ENCODE measurements at regions not wholly inside any gene's neighbourhood (a gene's known extent, or its start where the extent isn't known, plus 50 kb on each side); places are given as distances from the start of the nearest gene placed in this dataset.

DNA sequence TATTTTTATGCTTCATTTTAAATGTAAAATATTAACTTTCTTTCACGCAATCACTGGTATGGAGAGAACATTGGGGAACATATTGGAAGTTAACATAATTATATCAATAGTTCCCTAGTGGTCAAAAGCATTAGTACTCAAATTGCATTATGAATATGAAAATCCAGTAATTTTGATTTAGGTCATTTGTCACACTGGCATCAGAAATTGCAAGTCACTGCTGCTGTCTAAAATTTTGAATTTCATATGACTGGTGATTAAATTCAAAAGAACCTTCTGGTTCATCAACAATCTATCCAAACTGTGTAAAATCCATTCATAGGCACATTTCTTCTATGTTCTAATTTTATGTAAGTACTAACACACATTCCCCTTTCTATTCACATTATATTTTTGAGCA is 2235.7 kb upstream of the PCDH20 start:
- no peak for DNase-seq (ENCODE audit: low read depth, low spot score)
- ChIA-PET CTCF (no interaction called here), POLR2A (no interaction called here)
- no peak overlapping the region for H3K4me3 ChIP-seq (ENCODE audit: low read depth, low read length)
- TF ChIP-seq, protein P1, sequence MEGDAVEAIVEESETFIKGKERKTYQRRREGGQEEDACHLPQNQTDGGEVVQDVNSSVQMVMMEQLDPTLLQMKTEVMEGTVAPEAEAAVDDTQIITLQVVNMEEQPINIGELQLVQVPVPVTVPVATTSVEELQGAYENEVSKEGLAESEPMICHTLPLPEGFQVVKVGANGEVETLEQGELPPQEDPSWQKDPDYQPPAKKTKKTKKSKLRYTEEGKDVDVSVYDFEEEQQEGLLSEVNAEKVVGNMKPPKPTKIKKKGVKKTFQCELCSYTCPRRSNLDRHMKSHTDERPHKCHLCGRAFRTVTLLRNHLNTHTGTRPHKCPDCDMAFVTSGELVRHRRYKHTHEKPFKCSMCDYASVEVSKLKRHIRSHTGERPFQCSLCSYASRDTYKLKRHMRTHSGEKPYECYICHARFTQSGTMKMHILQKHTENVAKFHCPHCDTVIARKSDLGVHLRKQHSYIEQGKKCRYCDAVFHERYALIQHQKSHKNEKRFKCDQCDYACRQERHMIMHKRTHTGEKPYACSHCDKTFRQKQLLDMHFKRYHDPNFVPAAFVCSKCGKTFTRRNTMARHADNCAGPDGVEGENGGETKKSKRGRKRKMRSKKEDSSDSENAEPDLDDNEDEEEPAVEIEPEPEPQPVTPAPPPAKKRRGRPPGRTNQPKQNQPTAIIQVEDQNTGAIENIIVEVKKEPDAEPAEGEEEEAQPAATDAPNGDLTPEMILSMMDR (IDR thresholded peaks at IDR 0.05; ENCODE audit: insufficient read depth, low read length, missing control alignments): no peak

DNA sequence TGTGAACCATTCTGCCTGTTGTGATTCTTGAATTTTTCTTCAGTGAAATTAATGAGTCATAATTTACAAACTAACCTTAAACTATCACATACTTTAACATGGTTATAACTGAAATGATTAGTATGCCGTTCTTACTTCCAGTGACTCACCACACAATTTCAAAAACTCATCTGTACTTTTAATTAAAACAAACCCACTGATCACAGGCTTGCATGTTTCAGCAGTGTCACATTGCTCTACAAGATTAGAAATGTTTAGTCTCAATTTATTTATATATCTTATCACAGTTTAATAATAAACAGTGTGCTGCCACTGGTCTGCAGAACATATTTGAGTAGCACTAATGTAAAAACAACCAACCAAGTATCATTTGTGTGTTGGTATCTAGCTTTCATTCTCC is 2227.9 kb upstream of the PCDH20 start:
- CTCF ChIA-PET: no interaction called here
- POLR2A ChIA-PET: no interaction called here
- DNase-seq (ENCODE audit: low read depth, low spot score): no peak

DNA sequence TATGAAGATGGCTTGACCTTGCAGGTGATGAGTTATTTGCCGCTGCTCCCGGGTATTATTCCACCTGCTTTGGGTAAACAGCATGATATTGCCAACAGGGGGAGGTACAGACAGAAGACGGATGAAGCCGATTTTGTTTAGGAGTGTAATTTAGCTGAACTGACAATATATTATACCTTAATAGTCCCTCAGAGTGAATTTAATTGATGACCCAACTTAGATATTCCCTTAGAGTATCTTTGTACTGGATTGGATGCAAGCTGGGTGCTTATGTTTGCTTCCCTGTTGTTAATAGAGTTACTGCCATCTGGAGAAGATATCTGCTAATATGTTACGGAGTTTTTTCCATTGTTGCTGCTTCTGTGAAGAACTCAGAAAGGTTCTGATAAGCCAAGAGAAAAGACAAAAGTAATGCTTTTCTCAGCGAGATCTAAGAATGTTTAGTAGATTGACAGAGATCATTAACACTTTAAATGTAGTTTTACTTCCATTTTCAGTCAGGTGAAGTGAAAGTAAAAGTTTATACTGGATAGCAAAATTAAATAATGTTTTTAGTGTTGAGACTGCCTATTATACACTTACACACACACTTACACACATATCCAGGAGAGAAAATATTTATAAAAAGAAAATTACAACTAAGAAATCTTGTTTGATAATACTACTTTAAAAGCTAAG is 2220.8 kb upstream of the PCDH20 start:
- ChIA-PET CTCF (no interaction called here), POLR2A (no interaction called here)
- TF ChIP-seq, protein P1 (IDR thresholded peaks at IDR 0.05; ENCODE audit: insufficient read depth, low read length, missing control alignments): no peak
- DNase-seq (ENCODE audit: low read depth, low spot score): no peak
- no peak overlapping the region for H3K4me3 ChIP-seq (ENCODE audit: low read depth, low read length)

More for the DNA sequence above, 2227.9 kb upstream of the PCDH20 start:
- TF ChIP-seq, protein P1 (IDR thresholded peaks at IDR 0.05; ENCODE audit: insufficient read depth, low read length, missing control alignments): no peak
- H3K4me3 ChIP-seq (ENCODE audit: low read depth, low read length): no peak overlapping the region

GRCh38 chr13:63632321-63632720 is 2216.7 kb upstream of the PCDH20 start:
- ChIA-PET POLR2A (no interaction called here), CTCF (no interaction called here)
- H3K4me3 ChIP-seq (ENCODE audit: low read depth, low read length): no peak overlapping the region
- TF ChIP-seq, protein P1 (IDR thresholded peaks at IDR 0.05; ENCODE audit: insufficient read depth, low read length, missing control alignments): no peak
- DNase-seq (ENCODE audit: low read depth, low spot score): no peak

DNA sequence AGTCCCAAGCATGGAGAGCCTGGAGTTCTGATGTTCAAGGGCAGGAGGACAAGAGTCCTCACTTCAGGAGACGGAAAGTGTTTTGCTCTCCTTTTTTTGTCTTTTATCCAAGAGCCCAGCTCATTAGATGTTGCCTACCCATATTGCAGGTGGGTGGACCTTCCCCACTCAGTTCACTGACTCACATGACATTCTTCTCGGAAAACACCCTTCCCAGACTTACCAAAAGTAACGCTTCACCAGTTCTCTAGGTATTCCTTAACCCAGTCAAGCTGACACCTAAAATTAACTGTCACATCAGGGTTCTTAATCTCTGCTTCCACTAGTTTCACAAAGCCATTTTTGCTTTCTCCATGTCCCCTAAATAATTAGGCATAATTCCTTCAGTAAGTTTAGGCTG is 2215.4 kb upstream of the PCDH20 start:
- CTCF ChIA-PET: no interaction called here
- TF ChIP-seq, protein P1 (IDR thresholded peaks at IDR 0.05; ENCODE audit: insufficient read depth, low read length, missing control alignments): no peak
- POLR2A ChIA-PET: no interaction called here
- DNase-seq (ENCODE audit: low read depth, low spot score): no peak
- no peak overlapping the region for H3K4me3 ChIP-seq (ENCODE audit: low read depth, low read length)

- TF ChIP-seq, protein P1 (IDR thresholded peaks at IDR 0.05; ENCODE audit: insufficient read depth, low read length, missing control alignments): no peak
- no peak overlapping the region for H3K4me3 ChIP-seq (ENCODE audit: low read depth, low read length)
- POLR2A ChIA-PET: no interaction called here
- DNase-seq (ENCODE audit: low read depth, low spot score): no peak
- CTCF ChIA-PET: no interaction called here
Observed at GRCh38 chr13:63629591-63629990, 2213.9 kb upstream of the PCDH20 start.
